ENCODE measurements at regions not wholly inside any gene's neighbourhood (a gene's known extent, or its start where the extent isn't known, plus 50 kb on each side); places are given as distances from the start of the nearest gene placed in this dataset.
"Not testable (repeated sequence)": the region's sequence is repeated elsewhere in the genome, so short reads cannot be mapped to it uniquely, and the experiment has no call there.

GRCh38 chr6:81894306-81894705 is 141.8 kb upstream of the TENT5A start:
- no peaks in the 10 kb centered on the region for H3K36me3 ChIP-seq (ENCODE audit: low read depth, missing control alignments)
- no peak overlapping the region for H3K4me3 ChIP-seq
- intact Hi-C loops (cut with DNase I; ENCODE audit: low total_unique reads) = no loop called here
- no peaks in the 10 kb centered on the region for H3K9me3 ChIP-seq
- H3K4me1 ChIP-seq = peaks cover 8% of the 10 kb centered on the region
- TF ChIP-seq CTCF (IDR thresholded peaks at IDR 0.05) = no peak
- TF ChIP-seq POLR2A (IDR thresholded peaks at IDR 0.05) = no peak
- 61% methylated on average over 4 of the region's 4 CpGs for WGBS, 2 donors
- H3K27me3 ChIP-seq = no peaks in the 10 kb centered on the region
- DNase-seq = no peak
- H3K27ac ChIP-seq = peak overlapping the region in 1 of 2 donors; percentile 11

GRCh38 chr6:81892891-81893290 is 140.4 kb upstream of the TENT5A start:
- no peak for DNase-seq
- intact Hi-C loops (cut with DNase I; ENCODE audit: low total_unique reads) = no loop called here
- H3K4me3 ChIP-seq = no peak overlapping the region
- H3K4me1 ChIP-seq = peaks cover 8% of the 10 kb centered on the region
- H3K27me3 ChIP-seq = no peaks in the 10 kb centered on the region
- no peak overlapping the region for H3K27ac ChIP-seq
- no peaks in the 10 kb centered on the region for H3K9me3 ChIP-seq
- WGBS, 2 donors = 64 to 66% methylated on average over 3 of the region's 3 CpGs
- TF ChIP-seq POLR2A (IDR thresholded peaks at IDR 0.05) (no peak), CTCF (IDR thresholded peaks at IDR 0.05) (no peak)
- H3K36me3 ChIP-seq (ENCODE audit: low read depth, missing control alignments) = no peaks in the 10 kb centered on the region

- intact Hi-C loops (cut with DNase I; ENCODE audit: low total_unique reads) = no loop called here
- peaks cover 8% of the 10 kb centered on the region for H3K4me1 ChIP-seq
- no peak for TF ChIP-seq CTCF (IDR thresholded peaks at IDR 0.05)
- no peak overlapping the region for H3K27ac ChIP-seq
- no peaks in the 10 kb centered on the region for H3K27me3 ChIP-seq
- 88 to 90% methylated on average over 5 of the region's 5 CpGs for WGBS, 2 donors
- no peak for DNase-seq
- no peaks in the 10 kb centered on the region for H3K9me3 ChIP-seq
- H3K36me3 ChIP-seq (ENCODE audit: low read depth, missing control alignments) = no peaks in the 10 kb centered on the region
- H3K4me3 ChIP-seq = no peak overlapping the region
Observed at GRCh38 chr6:81891874-81892273, 139.4 kb upstream of the TENT5A start.

GRCh38 chr6:81890846-81891245 is 138.4 kb upstream of the TENT5A start:
- Histone ChIP-seq H3K27me3 (no peaks in the 10 kb centered on the region), H3K27ac (no peak overlapping the region), H3K4me1 (peaks cover 8% of the 10 kb centered on the region), H3K36me3 (ENCODE audit: low read depth, missing control alignments) (no peaks in the 10 kb centered on the region), H3K4me3 (no peak overlapping the region), H3K9me3 (no peaks in the 10 kb centered on the region)
- 80 to 100% methylated on average over 2 of the region's 2 CpGs for WGBS, 2 donors
- TF ChIP-seq CTCF (IDR thresholded peaks at IDR 0.05) (no peak), POLR2A (IDR thresholded peaks at IDR 0.05) (no peak)
- intact Hi-C loops (cut with DNase I; ENCODE audit: low total_unique reads) = no loop called here
- DNase-seq = no peak

- intact Hi-C loops (cut with DNase I; ENCODE audit: low total_unique reads) = no loop called here
- Histone ChIP-seq H3K9me3 (no peaks in the 10 kb centered on the region), H3K36me3 (ENCODE audit: low read depth, missing control alignments) (no peaks in the 10 kb centered on the region), H3K4me1 (no peaks in the 10 kb centered on the region), H3K27ac (no peak overlapping the region), H3K4me3 (no peak overlapping the region), H3K27me3 (no peaks in the 10 kb centered on the region)
- DNase-seq = no peak
- TF ChIP-seq POLR2A (IDR thresholded peaks at IDR 0.05) = no peak
- no peak for TF ChIP-seq CTCF (IDR thresholded peaks at IDR 0.05)
- 66 to 72% methylated on average over 6 of the region's 6 CpGs for WGBS, 2 donors
Observed at GRCh38 chr6:81889377-81890053, 137.0 kb upstream of the TENT5A start.

GRCh38 chr6:81886909-81887308 is 134.4 kb upstream of the TENT5A start:
- intact Hi-C loops (cut with DNase I; ENCODE audit: low total_unique reads) = not testable (repeated sequence)
- 94 to 96% methylated on average over 1 of the region's 1 CpG for WGBS, 2 donors

More at GRCh38 chr6:81886909-81887308, 134.4 kb upstream of the TENT5A start:
- H3K9me3 ChIP-seq; H3K27ac ChIP-seq; H3K36me3 ChIP-seq (ENCODE audit: low read depth, missing control alignments); H3K27me3 ChIP-seq; H3K4me3 ChIP-seq; DNase-seq; H3K4me1 ChIP-seq: not testable (repeated sequence)
